Activated CD8-positive, alpha-beta memory T cell treated with anti-CD3 and anti-CD28 coated beads, Interleukin-2, amount 50 U/mL, for 1 hour (primary cell): ENCODE measurements at regions not wholly inside any gene's neighbourhood (a gene's known extent, or its start where the extent isn't known, plus 50 kb on each side); places are given as distances from the start of the nearest gene placed in this dataset.
"Not testable (repeated sequence)": the region's sequence is repeated elsewhere in the genome, so short reads cannot be mapped to it uniquely, and the experiment has no call there.

Experiments used
- DNase-seq: peaks from one replicate; pipeline ENCODE4 v3.0.0-alpha.2; 2020; ENCODE audit errors: extremely low read depth

DNA sequence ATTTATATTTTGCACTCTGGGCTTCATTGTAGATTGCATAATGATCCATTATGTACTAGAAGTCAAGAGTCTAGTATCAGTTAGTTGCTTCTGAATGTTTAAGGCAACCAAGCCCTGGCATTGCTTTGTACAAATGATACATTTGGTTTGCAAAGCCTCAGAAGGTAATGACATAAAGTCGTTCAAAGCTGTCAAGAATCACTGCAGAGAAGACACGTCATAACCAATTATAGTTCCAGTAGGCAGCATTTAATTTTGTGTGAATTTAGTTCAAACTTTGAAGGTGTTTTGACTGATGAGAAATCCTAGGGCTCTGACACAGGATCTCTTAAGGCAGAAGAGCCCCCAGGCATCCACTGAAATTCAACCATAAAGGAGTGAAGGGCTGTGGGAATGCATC lies 163.0 kb upstream of the KRR1 start:
- no peak for DNase-seq

DNA sequence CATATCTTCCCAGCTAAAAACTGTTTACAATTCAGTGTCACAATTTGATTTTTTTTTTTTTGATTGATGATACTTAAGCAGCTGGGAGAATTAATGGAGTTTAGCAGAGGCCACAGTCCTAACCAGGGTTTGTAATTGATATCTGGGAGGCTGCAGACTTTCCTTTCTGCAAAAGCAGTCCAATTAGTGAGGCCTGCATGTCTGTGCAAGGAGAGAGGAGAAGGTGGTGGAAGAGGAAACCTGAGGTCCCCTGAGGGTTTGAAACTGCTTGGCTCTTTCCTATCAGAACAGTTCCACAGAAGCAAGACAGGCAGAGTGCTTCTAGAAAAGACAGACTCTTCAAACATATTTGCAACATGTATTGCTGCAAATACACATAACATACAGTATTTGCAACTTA lies 160.8 kb upstream of the KRR1 start:
- DNase-seq: no peak

DNA sequence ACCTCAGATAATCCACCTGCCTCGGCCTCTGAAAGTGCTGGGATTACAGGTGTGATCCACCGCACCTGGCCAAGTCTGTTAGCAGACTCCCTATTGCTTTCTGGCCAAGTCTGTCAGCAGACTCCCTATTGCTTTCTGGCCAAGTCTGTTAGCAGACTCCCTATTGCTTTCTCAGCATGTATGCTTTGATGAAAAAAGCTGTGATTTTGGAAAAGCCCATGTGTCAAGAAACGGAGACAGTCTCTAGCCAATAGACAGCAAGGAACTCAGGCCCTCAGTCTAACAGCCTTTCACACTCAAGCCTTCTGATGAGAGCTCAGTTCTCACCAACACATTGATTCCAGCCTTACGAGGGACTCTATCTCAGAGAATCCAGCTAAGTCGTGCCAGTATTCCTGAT lies 158.8 kb upstream of the KRR1 start:
- no peak for DNase-seq

DNA sequence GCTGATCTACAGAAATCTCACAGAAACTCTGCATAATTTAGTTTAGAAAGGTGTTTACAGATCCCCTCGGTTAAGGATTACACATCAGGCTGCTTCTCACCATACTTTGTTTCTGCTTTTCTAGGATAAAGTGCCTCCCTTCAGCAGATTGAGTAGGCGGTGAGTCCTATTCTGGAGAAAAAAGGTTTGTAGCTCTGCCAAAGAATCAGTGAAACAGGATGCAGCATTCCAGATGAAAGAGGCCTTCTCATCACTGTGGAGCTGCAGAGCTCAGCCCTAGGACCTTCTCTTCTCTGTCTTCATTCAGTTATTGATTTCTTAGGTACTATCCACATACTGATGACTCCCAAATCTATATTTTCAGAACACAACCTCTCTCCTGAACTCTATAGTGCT lies 155.5 kb upstream of the KRR1 start:
- DNase-seq: no peak

DNA sequence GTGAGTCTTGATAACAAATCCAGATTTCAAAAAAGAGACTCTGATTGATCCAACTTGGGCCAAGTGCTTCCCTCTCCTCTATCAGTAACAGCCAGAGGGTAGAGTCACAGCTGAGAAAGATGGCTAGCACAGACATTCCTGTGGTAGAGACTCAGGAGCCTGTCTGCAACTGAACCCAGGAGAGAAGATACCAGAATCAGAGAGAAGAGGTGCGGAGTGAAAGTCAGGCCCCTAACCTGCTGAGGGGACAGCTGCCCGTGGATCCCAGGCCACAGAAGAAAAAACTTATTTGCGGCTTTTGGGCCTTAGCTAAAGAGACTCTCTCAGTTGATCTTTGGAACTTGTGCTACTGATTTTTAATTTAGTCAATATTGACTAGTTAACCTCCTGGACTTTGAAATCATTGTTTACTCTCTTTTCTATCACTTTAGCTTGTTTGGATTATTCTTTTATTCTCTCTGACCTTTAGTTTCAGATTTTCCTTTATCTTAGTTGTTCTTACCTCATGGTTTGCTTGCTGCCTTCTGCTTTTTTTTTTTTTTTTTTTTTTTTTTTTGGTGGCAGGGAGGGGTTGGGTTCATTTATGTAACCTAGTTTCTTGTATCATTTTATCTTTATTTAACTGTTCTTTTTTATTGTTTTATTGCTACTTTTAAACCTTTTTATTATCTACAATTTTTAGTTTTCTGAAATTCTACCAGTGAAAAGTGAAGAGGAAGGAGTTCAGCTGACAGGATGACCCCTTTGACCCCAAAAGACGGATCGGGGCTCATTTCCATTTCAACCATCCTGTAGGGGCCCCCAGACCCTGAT lies 154.9 kb upstream of the KRR1 start:
- DNase-seq: no peak

DNA sequence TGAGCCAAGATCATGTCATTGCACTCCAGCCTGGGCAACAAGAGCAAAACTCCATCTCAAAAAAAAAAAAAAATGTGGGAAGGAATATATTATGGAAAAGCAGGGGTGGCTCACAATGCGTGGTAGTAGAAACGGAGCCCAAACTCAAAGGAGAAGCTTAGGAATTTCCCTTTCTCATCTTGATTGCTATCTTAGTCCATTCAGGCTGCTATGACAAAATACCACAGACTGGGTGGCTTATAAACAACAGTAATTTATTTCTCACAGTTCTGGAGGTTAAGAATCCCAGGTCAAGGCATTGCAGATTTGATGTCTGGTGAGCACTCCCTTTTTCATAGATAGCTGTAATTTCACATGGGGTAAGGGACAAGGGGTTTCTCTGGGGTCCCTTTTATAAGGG lies 153.8 kb upstream of the KRR1 start:
- DNase-seq: no peak

DNA sequence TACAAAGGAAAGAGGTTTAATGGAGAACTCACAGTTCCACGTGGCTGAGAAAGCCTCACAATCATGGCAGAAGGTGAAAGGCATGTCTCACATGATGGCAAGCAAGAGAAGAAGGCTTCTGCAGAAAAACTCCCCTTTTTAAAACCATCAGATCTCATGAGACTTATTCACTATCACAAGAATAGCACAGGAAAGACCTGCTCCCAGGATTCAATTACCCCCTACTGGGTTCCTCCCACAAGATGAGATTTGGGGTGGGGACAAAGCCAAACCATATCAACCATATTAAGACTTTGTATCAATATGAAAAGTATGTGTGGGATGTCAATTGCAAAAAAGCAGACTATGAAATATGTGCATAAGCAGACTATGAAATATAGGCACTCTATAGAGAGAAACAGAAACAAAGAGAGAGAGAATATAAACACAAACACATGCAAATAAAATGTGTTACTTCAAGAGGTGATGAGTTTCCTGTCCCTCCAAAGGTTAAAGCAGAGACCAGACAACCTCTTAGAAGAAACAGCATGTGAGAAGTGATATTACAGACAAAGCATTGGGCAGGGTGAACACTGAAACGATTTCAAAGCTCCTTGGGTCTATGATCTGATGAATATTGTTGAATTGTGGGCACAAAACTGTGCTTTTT lies 151.2 kb upstream of the KRR1 start:
- DNase-seq: no peak

DNA sequence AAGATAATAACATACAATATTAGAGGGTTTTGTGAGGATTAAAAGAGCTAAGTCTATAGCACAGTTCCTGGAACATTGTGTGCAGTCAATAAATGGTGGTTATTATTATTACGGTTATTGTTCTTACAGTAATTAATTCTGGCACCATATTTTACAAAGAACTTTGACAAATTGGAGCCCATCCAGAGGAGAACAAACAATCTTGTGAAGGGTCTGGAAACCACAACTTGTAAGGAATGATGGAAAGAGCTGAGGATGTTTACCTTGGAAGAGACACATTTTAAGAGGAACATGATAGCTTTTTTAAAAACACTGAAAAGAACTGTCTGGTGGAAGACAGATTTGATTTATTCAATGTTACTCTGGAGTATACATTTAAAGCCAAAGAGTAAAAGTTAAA lies 150.5 kb upstream of the KRR1 start:
- no peak for DNase-seq

DNA sequence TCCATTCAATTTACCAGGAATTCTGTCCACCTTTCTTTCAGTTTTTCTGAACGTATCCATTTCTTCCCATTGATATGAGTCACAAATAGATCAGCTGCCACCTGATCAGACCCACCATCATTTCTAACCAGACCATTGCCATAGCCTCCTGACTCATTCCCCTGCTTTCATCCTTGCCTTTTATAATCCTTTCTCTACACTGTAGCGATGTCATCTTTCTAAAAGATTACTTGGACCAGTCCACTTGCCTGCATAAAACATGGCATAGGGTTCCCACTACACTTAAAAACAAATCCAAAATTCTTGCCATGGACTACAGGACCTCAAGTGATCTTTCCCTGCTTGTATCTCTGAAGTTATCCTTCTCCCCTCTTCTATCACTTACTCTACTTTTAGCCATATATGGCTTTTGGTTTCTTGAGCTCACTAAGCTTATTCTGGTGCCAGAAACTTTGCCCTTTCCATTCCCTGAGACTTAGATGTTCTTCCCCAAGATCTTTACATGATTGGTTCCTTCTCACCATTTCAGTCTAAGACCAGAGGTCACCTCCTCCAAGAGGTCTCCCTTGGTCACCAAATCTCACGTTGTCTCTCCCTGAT lies 149.5 kb upstream of the KRR1 start:
- no peak for DNase-seq

DNA sequence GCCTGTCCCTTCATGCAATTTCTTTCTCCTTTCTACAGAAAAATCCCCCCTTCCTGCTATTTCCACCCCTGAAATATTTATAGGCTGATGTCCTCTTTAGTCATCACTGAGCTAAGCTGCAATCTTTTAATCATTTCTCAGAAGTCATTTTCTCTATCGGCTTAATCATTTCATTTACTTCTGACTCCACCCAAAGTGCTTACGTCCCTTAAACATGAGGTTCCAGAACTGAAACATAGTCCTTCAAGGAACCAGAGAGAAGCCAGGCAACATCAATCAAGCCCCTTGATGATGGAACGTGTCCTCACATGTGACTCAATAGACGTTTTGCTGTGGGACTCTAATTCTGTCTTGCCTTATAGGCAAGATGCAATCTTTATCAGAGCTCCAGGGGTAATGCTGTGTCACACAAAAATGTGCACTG lies 148.7 kb upstream of the KRR1 start:
- DNase-seq: no peak

DNA sequence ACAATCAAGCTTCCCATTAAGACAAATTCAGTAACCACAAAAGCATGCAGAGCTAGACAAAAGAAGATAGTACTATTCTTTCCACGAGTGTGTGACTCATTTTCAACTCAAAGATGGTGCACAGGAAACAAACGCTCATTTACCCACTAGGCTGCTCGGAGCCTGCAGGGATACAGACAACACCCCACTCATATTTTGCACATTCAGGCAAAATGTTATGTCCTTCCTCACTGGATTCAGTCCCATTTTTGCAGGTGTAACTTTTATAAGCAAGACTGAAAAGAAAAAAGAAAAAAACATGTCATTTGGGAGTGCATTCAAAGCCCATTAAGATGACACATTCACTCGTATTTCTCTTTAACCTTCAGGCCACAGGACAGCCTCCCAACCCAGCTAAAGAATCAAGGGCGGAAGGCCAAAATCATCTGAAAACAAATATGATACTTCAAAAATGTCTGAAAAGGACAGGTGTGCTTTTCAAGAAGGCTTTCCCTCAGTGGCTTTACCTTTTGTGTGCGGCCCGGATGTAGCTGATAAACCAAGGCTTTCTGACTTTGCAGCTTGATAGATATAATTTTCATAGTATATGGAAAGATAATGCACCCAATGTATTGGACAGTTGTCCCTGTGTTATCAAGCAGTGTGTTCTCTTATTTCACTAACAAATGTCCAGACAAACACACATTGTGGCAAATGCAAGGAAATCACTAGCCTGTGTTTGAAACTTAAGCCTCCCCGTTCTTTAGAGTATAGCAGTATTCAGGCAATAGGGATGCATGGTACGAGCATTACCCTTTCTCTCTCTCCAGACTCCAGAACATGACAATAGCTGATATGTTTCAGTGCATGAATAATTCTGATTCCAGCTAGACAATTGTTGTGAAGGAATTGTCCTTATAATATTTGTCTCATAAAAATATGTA lies 147.8 kb upstream of the KRR1 start:
- no peak for DNase-seq

DNA sequence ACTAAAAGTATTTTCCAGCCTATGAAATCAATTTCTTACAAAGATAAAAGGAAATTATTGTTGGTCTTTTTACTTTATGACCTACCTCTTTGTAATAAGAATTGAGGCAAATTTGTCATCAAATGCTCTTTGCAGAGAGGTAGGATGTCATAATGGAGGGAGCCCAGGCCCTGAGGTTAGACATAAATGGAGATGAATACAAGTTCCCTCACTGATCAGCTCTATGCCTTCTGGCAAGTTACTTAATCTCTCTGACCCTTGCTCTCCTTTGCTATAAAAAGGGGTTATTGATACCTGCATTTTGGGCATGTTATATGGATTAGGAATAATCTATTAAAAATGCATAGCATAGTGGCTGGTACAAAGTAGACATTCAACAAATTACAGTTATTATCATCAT lies 146.9 kb upstream of the KRR1 start:
- no peak for DNase-seq

DNA sequence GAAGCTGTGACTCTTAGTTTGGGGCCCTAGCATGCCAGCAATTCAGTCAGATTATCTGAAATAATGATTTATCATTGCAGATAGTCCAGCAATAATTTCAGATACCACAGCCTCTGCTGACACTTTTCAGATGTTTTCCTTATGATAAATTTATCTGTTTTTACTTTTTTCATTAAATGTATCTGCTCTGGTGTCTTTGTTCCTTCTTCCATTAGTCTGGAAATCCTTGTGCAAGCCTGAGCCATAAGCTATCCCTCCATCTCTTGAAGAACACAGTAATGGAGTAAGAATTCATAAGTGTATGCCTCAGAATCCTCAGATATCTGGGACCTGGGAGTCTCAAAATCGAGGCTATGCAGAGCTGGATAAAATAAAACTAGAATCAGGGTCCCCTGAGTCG lies 146.4 kb upstream of the KRR1 start:
- no peak for DNase-seq

DNA sequence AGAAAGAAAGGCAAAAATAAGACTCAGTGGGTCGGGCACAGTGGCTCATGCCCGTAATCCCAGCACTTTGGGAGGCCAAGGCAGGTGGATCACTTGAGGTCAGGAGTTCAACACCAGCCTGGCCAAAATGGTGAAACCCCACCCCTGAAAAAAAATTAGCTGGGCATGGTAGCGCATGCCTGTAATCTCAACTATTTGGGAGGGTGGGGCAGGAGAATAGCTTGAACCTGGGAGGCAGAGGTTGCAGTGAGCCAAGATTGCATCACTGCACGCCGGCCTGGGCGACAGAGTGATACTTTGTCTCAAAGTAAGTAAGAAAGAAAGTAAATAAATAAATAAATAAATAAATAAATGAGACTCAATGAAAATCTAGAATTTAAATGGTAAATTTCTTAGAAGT lies 145.9 kb upstream of the KRR1 start:
- not testable (repeated sequence) for DNase-seq

DNA sequence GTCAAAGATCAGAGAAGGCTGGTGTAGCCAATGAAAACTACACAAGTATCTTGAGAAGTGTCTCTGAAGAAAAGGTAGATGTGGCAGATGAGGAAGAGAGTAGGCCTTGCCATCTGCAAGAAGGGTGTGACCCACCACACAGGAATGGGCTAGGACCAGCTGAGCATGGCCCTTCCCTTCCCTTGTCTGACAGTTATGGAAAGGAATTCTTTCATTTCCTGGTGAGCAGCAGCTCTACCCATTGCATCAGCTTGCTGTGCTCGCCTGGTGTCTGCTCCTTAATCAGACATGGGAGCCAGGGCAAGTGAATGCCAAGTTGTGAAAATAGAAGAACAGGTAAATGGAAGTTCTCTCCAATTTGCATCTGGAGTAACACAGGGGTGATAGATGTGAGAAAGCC lies 145.2 kb upstream of the KRR1 start:
- DNase-seq: no peak

DNA sequence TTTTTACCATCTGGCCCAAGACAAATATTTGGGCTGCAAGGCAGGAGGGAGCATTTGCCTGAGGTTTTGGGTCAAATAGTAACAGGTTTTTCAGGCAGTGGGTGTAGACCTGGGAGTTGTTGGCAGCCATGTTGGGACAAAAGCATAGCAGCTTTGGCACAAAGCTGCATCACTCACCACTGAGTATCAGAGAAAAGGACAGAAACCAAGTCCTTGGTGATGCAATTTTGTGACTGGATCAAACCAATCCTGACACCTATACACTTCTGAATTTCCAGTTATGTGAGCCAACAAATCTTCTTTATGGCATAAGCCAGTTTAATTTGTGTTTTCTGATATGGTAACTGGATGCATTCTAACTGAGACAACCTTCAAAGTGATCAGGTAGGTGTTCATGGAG lies 144.8 kb upstream of the KRR1 start:
- no peak for DNase-seq

DNA sequence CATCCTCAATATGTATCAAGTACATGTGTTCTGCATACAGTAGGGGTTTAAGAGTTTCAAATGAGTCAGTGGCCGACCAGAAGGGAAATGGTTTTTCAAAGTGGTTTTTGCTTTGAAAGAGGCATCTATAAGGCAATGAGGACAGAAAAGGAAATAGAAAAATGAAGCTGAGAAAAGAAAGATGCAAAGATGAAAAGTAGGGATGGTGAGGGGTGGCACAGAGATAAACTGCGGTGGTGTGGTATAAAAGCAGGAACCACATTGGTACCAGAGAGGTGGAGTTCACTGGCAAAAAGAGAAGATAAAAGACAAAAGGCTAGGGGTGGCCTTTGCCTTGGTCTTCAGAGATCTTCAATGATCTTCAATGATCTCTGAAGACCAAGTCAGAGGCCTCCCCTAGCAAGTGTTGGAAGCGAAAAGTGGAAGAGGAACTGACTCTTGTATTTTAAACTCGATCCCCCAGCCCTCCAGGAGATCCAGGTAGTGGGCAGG lies 144.0 kb upstream of the KRR1 start:
- DNase-seq: no peak

DNA sequence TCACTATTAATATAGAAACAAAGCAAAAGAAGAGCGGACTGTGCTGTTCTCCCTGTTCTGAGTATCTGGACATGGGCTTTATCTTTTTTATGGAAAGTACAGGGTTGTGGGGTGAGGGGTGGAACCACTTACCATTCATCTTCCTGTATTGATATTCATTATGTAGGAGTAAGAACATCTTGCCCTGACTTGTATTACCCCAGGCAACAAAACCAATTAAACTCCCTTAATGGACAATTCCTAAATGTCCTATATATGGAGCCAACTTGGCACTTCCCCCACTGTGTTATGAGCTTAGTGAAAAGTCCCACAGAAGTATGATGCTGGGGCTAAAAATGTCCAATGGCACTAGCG lies 139.9 kb upstream of the KRR1 start:
- DNase-seq: no peak

DNA sequence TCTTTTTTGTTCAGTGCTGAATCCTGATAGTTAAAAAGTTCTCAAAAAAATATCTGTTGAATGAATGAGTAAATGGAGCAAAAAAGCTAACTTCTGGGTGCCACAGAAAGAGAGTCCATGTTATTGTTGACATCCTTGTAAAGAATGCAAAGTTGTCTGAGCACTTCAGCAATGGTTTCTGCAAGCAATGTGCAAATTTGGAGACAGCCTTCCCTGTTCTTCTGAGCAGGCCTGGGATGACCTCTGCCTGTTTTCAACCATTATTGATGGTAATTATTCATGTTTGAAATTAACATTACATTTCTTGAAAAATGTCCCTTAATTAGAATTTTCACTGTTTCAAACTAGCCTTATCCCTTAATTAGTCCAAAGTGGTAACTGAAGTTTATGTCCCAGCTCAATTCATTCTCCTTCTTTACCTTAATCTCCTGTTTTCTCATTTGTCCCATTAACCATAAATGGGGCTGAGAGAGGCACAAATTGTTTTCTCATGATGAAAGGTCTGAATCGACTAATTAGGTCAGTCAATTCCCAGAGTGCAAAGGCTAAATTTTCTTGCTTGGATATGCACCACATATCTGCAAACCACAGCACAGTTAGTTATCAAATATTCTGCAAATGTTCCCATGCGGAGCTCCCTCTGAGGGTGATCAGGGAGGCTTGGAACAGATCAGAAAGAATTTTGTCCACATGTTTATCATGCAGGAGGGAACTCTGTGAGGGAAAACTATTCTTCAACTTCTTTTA lies 139.4 kb upstream of the KRR1 start:
- no peak for DNase-seq

DNA sequence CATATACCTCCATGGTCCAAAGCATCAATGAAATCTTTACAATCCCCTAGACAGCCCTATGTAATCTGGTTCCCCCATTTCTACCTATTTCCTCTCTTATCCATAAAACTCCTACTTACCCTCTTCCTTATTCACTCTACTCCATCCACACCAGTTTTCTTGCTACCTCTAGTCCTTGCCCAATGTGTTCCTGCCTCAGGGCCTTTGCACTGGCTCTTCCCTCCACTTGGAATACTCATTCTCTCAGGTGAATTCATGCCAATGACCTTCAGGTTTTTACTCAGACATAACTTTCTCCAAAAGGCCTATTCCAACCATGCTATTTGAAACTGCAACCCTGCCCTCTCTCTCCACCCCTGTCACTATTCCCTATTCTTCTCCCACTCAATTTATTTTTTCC lies 138.7 kb upstream of the KRR1 start:
- no peak for DNase-seq

DNA sequence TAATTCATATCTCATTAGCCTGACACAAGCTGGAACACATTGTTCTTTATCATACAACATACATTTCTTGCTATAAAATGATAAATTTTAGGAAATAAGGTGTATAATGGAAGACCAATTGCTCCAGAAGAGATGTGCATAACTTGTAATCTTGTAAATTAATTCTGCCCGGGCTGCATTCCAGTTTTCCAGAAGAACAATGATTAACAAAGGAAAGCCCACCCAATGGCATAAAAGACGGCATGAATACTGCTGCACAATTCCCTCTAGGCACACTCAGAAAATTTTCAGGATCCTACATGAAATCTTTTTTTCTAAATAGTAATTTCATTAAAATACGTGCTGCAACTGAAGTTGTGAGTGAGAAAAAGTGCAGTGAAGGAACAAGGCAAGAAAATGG lies 137.4 kb upstream of the KRR1 start:
- DNase-seq: no peak
